Mesenchymal stem cell (in vitro differentiated cells and primary cell): ENCODE measurements at regions not wholly inside any gene's neighbourhood (a gene's known extent, or its start where the extent isn't known, plus 50 kb on each side); places are given as distances from the start of the nearest gene placed in this dataset.
"Not testable (repeated sequence)": the region's sequence is repeated elsewhere in the genome, so short reads cannot be mapped to it uniquely, and the experiment has no call there.

Experiments
- DNase-seq: peaks from one replicate; pipeline ENCODE4 v3.0.0-alpha.2; 2013
- H2AFZ ChIP-seq: one replicate; pipeline ENCODE4 v1.6.1; 2013; ENCODE audit warnings: low read depth, mild to moderate bottlenecking, control low read depth, inconsistent platforms, low read length, moderate library complexity
- H2AK5ac ChIP-seq: 2 replicates; pipeline ENCODE4 v1.6.1; 2013; ENCODE audit warnings: low read length, moderate library complexity, mild to moderate bottlenecking, inconsistent platforms; ENCODE audit not compliant: severe bottlenecking
- H2BK120ac ChIP-seq: one replicate; pipeline ENCODE4 v1.6.1; 2013; ENCODE audit warnings: low read depth, mild to moderate bottlenecking, inconsistent platforms, low read length, moderate library complexity
- H2BK12ac ChIP-seq, 2 experiments: one replicate each; pipeline ENCODE4 v1.6.1; 2013; ENCODE audit warnings: inconsistent platforms in 2 of 2, low read length in 2 of 2, mild to moderate bottlenecking in 2 of 2, moderate library complexity in 2 of 2, control low read depth in 1 of 2
- H2BK15ac ChIP-seq: one replicate; pipeline ENCODE4 v1.6.1; 2013; ENCODE audit warnings: mild to moderate bottlenecking, low read depth, inconsistent platforms; ENCODE audit not compliant: poor library complexity, severe bottlenecking
- H2BK5ac ChIP-seq: 2 replicates; pipeline ENCODE4 v1.6.1; 2013; ENCODE audit warnings: low read depth, mild to moderate bottlenecking, low read length, control low read depth, inconsistent platforms; ENCODE audit not compliant: poor library complexity, severe bottlenecking
- H3K14ac ChIP-seq, 2 experiments: one replicate each; pipeline ENCODE4 v1.6.1; 2013; ENCODE audit warnings: inconsistent platforms in 2 of 2, low read length in 2 of 2, control low read depth in 1 of 2, mild to moderate bottlenecking in 1 of 2, moderate library complexity in 1 of 2
- H3K18ac ChIP-seq, 2 experiments: one replicate each; pipeline ENCODE4 v1.6.1; 2013; ENCODE audit warnings: inconsistent platforms in 2 of 2, low read length in 2 of 2, control low read depth in 1 of 2, low read depth in 1 of 2, mild to moderate bottlenecking in 1 of 2
- H3K23ac ChIP-seq, 2 experiments: one replicate each; pipeline ENCODE4 v1.6.1; 2013; ENCODE audit warnings: inconsistent platforms in 2 of 2, low read length in 2 of 2, mild to moderate bottlenecking in 2 of 2, moderate library complexity in 2 of 2, control low read depth in 1 of 2
- H3K27ac ChIP-seq: 2 replicates; pipeline ENCODE4 v1.5.1; 2013; ENCODE audit warnings: mild to moderate bottlenecking, moderate library complexity, low read length, control low read depth, inconsistent platforms; ENCODE audit not compliant: poor library complexity, severe bottlenecking
- H3K27me3 ChIP-seq, 2 experiments: 2 replicates each; pipeline versions ENCODE4 v1.6.1 to v1.7.0; 2013; ENCODE audit warnings: low read length in 2 of 2, mild to moderate bottlenecking in 2 of 2, moderate library complexity in 2 of 2, control low read depth in 1 of 2, inconsistent platforms in 1 of 2; ENCODE audit not compliant: control insufficient read depth in 1 of 2, insufficient read depth in 1 of 2
- H3K36me3 ChIP-seq, 2 experiments: 2 replicates each; pipeline versions ENCODE4 v1.6.1 to v1.7.0; 2013; ENCODE audit warnings: low read length in 2 of 2, control low read depth in 1 of 2, inconsistent platforms in 1 of 2, low read depth in 1 of 2, mild to moderate bottlenecking in 1 of 2; ENCODE audit not compliant: insufficient read depth in 2 of 2, control insufficient read depth in 1 of 2
- H3K4ac ChIP-seq, 2 experiments: one replicate each; pipeline ENCODE4 v1.6.1; 2013; ENCODE audit warnings: inconsistent platforms in 2 of 2, low read length in 2 of 2, mild to moderate bottlenecking in 2 of 2, moderate library complexity in 2 of 2, control low read depth in 1 of 2, low read depth in 1 of 2
- H3K4me1 ChIP-seq: 2 replicates; pipeline ENCODE4 v1.6.1; 2013; ENCODE audit warnings: low read depth, low read length, control low read depth; ENCODE audit not compliant: control insufficient read depth, insufficient read depth
- H3K4me2 ChIP-seq: 2 replicates; pipeline ENCODE4 v1.6.1; 2013; ENCODE audit warnings: low read length, mild to moderate bottlenecking, inconsistent platforms; ENCODE audit not compliant: poor library complexity, severe bottlenecking
- H3K4me3 ChIP-seq, 2 experiments: 2 replicates each; pipeline versions ENCODE4 v1.5.1 to v1.7.0; 2013; ENCODE audit warnings: low read length in 2 of 2, mild to moderate bottlenecking in 2 of 2, control low read depth in 1 of 2, low read depth in 1 of 2; ENCODE audit not compliant: insufficient read depth in 1 of 2
- H3K79me1 ChIP-seq: replicated peaks from 2 replicates; pipeline ENCODE4 v1.6.1; 2013; ENCODE audit warnings: mild to moderate bottlenecking, control low read depth, low read length, inconsistent platforms; ENCODE audit not compliant: poor library complexity, severe bottlenecking
- H3K9ac ChIP-seq: 2 replicates; pipeline ENCODE4 v1.7.0; 2013; ENCODE audit warnings: mild to moderate bottlenecking, low read length, moderate library complexity
- H3K9me3 ChIP-seq: 2 replicates; pipeline ENCODE4 v1.7.0; 2013; ENCODE audit warnings: mild to moderate bottlenecking, low read length; ENCODE audit not compliant: control insufficient read depth
- H4K8ac ChIP-seq: one replicate; pipeline ENCODE4 v1.6.1; 2013; ENCODE audit warnings: inconsistent platforms, mild to moderate bottlenecking, low read length, moderate library complexity
- H4K91ac ChIP-seq: one replicate; pipeline ENCODE4 v1.6.1; 2013; ENCODE audit warnings: mild to moderate bottlenecking, low read length, inconsistent platforms
- WGBS: methylation state at CpG from one replicate; pipeline ENCODE4 v1.1.7; 2013; ENCODE audit warnings: mixed read lengths; 5-methylcytosine and 5-hydroxymethylcytosine counted together

DNA sequence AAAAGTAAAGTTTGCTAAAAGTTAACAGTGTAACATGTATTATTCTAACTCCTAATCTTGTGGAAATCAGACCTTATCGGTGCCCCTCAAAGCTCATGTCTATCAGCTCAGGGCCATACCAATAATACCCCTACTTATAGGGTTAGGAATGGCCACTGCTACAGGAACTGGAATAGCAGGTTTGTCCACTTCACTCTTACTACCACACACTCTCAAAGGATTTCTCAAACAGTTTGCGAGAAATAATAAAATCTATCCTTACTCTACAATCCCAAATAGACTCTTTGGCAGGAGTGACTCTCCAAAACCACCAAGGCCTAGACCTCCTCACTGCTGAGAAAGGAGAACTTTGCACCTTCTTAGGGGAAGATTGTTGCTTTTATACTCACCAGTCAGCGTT lies 1677.7 kb downstream of the OLFM4 start:
- Histone ChIP-seq H3K9ac (no peak overlapping the region), H3K9me3 (peaks cover 4% of the 10 kb centered on the region), H4K91ac (no peak overlapping the region), H3K4ac (no peak overlapping the region), H3K4me1 (no peaks in the 10 kb centered on the region), H2AK5ac (no peak overlapping the region), H3K27me3 (no peaks in the 10 kb centered on the region), H3K79me1 (no peaks in the 10 kb centered on the region), H2BK12ac (no peak overlapping the region), H2BK120ac (no peak overlapping the region), H2AFZ (no peak overlapping the region), H4K8ac (no peak overlapping the region), H3K23ac (no peak overlapping the region), H3K4me3 (no peak overlapping the region), H3K27ac (no peak overlapping the region), H3K36me3 (no peaks in the 10 kb centered on the region), H3K14ac (no peak overlapping the region), H3K4me2 (no peak overlapping the region), H2BK5ac (no peak overlapping the region), H3K18ac (no peak overlapping the region), H2BK15ac (no peak overlapping the region)
- no peak for DNase-seq
- WGBS, result 86% methylated on average over 3 of the region's 3 CpGs

- Histone ChIP-seq H3K23ac (no peak overlapping the region), H3K9me3 (peaks cover 4% of the 10 kb centered on the region), H3K27ac (no peak overlapping the region), H3K4ac (no peak overlapping the region), H3K4me1 (no peaks in the 10 kb centered on the region), H3K4me2 (no peak overlapping the region), H3K79me1 (no peaks in the 10 kb centered on the region), H3K14ac (no peak overlapping the region), H2BK5ac (no peak overlapping the region), H2AK5ac (no peak overlapping the region), H3K18ac (no peak overlapping the region), H3K36me3 (no peaks in the 10 kb centered on the region), H2BK15ac (no peak overlapping the region), H3K27me3 (no peaks in the 10 kb centered on the region), H2AFZ (no peak overlapping the region), H3K4me3 (no peak overlapping the region), H3K9ac (no peak overlapping the region), H4K91ac (no peak overlapping the region), H4K8ac (no peak overlapping the region), H2BK12ac (no peak overlapping the region), H2BK120ac (no peak overlapping the region)
- peak; percentile 66 for DNase-seq
Observed at GRCh38 chr13:54709546-54709945, 1680.9 kb downstream of the OLFM4 start.

DNA sequence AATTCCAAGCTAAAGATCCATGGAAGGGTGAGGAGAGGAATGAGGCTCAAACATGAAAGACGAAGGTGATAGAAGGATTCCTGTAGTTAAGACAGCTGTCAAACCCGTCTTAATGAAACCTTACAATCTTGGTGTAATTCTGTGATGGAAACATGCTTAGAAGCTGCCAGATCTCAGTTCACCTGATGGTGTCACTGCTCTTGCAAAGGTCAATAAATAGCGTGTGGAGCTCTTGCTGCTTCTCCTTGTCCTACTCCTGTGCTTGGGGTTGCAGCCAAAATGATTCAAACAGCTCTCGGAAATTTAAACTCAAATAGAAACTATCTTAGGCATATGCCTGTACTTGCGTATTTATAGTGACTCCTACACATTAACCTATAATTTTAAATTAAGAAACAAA lies 1705.0 kb downstream of the OLFM4 start:
- no peak overlapping the region for H2BK15ac ChIP-seq
- H3K27me3 ChIP-seq, result no peaks in the 10 kb centered on the region
- no peaks in the 10 kb centered on the region for H3K79me1 ChIP-seq
- no peak for DNase-seq
- no peak overlapping the region for H2BK120ac ChIP-seq
- no peak overlapping the region for H2AK5ac ChIP-seq
- no peak overlapping the region for H4K8ac ChIP-seq
- no peak overlapping the region for H3K9ac ChIP-seq
- H3K36me3 ChIP-seq, result no peaks in the 10 kb centered on the region
- H3K18ac ChIP-seq, result no peak overlapping the region
- WGBS, result 26% methylated on average over 3 of the region's 5 CpGs
- H2BK5ac ChIP-seq, result no peak overlapping the region
- H3K4me1 ChIP-seq, result no peaks in the 10 kb centered on the region
- no peak overlapping the region for H3K23ac ChIP-seq
- no peak overlapping the region for H2BK12ac ChIP-seq
- H3K4ac ChIP-seq, result no peak overlapping the region
- no peak overlapping the region for H3K14ac ChIP-seq
- H3K27ac ChIP-seq, result no peak overlapping the region
- H2AFZ ChIP-seq, result no peak overlapping the region
- H3K4me3 ChIP-seq, result peak overlapping the region in 1 of 2 experiments; percentile 29
- no peak overlapping the region for H4K91ac ChIP-seq
- peaks cover 18% of the 10 kb centered on the region for H3K9me3 ChIP-seq
- no peak overlapping the region for H3K4me2 ChIP-seq

- not testable (repeated sequence) for H2BK120ac ChIP-seq, H2AK5ac ChIP-seq, H3K14ac ChIP-seq, H3K27me3 ChIP-seq, DNase-seq, H2BK5ac ChIP-seq, H3K36me3 ChIP-seq, H4K8ac ChIP-seq, H2AFZ ChIP-seq, H2BK12ac ChIP-seq, H3K23ac ChIP-seq, H3K9me3 ChIP-seq, H3K79me1 ChIP-seq, H4K91ac ChIP-seq, H3K27ac ChIP-seq, H3K4me2 ChIP-seq, H3K18ac ChIP-seq, H3K4me1 ChIP-seq, H2BK15ac ChIP-seq, H3K4me3 ChIP-seq, H3K9ac ChIP-seq, H3K4ac ChIP-seq
- 91% methylated on average over 12 of the region's 21 CpGs for WGBS
Observed at GRCh38 chr13:54737211-54737610, 1708.6 kb downstream of the OLFM4 start.
